ENCODE measurements at regions not wholly inside any gene's neighbourhood (a gene's known extent, or its start where the extent isn't known, plus 50 kb on each side); places are given as distances from the start of the nearest gene placed in this dataset.

DNA sequence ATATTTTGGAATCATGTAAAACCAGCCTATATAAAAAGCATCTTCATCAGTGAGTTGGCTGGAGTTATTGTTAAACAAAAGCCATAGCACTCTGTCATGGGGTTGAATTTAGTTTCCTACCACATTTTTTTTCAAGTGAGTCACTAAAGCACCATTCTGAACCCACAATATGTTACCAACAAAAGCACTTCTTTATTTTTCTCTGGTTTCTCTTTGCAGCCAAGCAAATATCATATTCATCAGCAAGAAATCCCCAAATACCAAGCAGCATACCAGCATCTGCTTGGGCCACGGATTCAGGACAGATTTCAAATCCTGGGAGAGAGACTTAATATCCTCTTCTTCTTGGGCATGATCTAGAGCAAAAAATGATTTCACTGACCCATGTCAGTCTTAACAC lies 441.4 kb downstream of the BCKDHB start (continued):
- TF ChIP-seq, protein P1, sequence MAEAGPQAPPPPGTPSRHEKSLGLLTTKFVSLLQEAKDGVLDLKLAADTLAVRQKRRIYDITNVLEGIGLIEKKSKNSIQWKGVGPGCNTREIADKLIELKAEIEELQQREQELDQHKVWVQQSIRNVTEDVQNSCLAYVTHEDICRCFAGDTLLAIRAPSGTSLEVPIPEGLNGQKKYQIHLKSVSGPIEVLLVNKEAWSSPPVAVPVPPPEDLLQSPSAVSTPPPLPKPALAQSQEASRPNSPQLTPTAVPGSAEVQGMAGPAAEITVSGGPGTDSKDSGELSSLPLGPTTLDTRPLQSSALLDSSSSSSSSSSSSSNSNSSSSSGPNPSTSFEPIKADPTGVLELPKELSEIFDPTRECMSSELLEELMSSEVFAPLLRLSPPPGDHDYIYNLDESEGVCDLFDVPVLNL (IDR thresholded peaks at IDR 0.05; ENCODE audit: low read depth, low read length): no peak
- TF ChIP-seq FOXM1 (IDR thresholded peaks at IDR 0.05; ENCODE audit: low read depth, low read length): no peak
- TF ChIP-seq MEF2B (IDR thresholded peaks at IDR 0.05; ENCODE audit: partially characterized antibody, poor library complexity, severe bottlenecking): no peak
- TF ChIP-seq TAF1 (IDR thresholded peaks at IDR 0.05; ENCODE audit: borderline replicate concordance, low read depth, low read length): no peak
- no peak for TF ChIP-seq ZNF274 (IDR thresholded peaks at IDR 0.05; ENCODE audit: insufficient read depth, insufficient read length)
- TF ChIP-seq ZNF24 (IDR thresholded peaks at IDR 0.05): 0 out of 2 replicates have a peak, but pooled peaks have one; percentile 20
- TF ChIP-seq FOS (IDR thresholded peaks at IDR 0.05; ENCODE audit: borderline replicate concordance, extremely low read depth, insufficient read length): no peak
- TF ChIP-seq TCF12 (IDR thresholded peaks at IDR 0.05; ENCODE audit: low read depth, low read length): no peak
- no peak for TF ChIP-seq ZNF217 (IDR thresholded peaks at IDR 0.05)
- TF ChIP-seq EP300 (IDR thresholded peaks at IDR 0.05; ENCODE audit: borderline replicate concordance in 1 of 2, control insufficient read depth in 1 of 2, low read depth in 2 of 2, low read length in 2 of 2): no peak
- TF ChIP-seq MXI1 (IDR thresholded peaks at IDR 0.05; ENCODE audit: low read depth, low read length): no peak
- TF ChIP-seq NR2C1 (IDR thresholded peaks at IDR 0.05): no peak
- no peak for TF ChIP-seq BRCA1 (IDR thresholded peaks at IDR 0.05; ENCODE audit: low read depth, low read length)
- TF ChIP-seq POU2F2 (IDR thresholded peaks at IDR 0.05; ENCODE audit: borderline replicate concordance, low read depth, low read length): no peak
- TF ChIP-seq, protein P2, sequence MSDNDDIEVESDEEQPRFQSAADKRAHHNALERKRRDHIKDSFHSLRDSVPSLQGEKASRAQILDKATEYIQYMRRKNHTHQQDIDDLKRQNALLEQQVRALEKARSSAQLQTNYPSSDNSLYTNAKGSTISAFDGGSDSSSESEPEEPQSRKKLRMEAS (IDR thresholded peaks at IDR 0.05; ENCODE audit: low read depth, low read length): no peak
- no peak for TF ChIP-seq ETV6 (conservative IDR thresholded peaks at IDR 0.05 in 1 of 2, IDR thresholded peaks at IDR 0.05 in 1 of 2; ENCODE audit: borderline replicate concordance in 1 of 2, low read depth in 1 of 2)
- TF ChIP-seq BACH1 (IDR thresholded peaks at IDR 0.05; ENCODE audit: borderline replicate concordance): no peak
- TF ChIP-seq IKZF2 (IDR thresholded peaks at IDR 0.05): peak; percentile 12 to 33; a peak in 2 of 4 replicates
- TF ChIP-seq CREB1 (IDR thresholded peaks at IDR 0.05; ENCODE audit: low read depth): no peak
- no peak for TF ChIP-seq NRF1 (conservative IDR thresholded peaks at IDR 0.05; ENCODE audit: low read depth, low read length)
- TF ChIP-seq ZNF207 (IDR thresholded peaks at IDR 0.05; ENCODE audit: borderline replicate concordance): no peak
- no peak for TF ChIP-seq EED (IDR thresholded peaks at IDR 0.05; ENCODE audit: low read depth)
- TF ChIP-seq NFYB (IDR thresholded peaks at IDR 0.05; ENCODE audit: insufficient read depth, low read depth, low read length): no peak
- TF ChIP-seq MTA2 (IDR thresholded peaks at IDR 0.05; ENCODE audit: low read depth): peak; percentile 44; the same call in 1 of the 2 replicates
- TF ChIP-seq IKZF1 (conservative IDR thresholded peaks at IDR 0.05): peak; percentile 33
- TF ChIP-seq, protein P3, sequence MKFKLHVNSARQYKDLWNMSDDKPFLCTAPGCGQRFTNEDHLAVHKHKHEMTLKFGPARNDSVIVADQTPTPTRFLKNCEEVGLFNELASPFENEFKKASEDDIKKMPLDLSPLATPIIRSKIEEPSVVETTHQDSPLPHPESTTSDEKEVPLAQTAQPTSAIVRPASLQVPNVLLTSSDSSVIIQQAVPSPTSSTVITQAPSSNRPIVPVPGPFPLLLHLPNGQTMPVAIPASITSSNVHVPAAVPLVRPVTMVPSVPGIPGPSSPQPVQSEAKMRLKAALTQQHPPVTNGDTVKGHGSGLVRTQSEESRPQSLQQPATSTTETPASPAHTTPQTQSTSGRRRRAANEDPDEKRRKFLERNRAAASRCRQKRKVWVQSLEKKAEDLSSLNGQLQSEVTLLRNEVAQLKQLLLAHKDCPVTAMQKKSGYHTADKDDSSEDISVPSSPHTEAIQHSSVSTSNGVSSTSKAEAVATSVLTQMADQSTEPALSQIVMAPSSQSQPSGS (IDR thresholded peaks at IDR 0.05; ENCODE audit: low read length): no peak
- no peak for TF ChIP-seq SIX5 (IDR thresholded peaks at IDR 0.05; ENCODE audit: low read depth, low read length, severe bottlenecking)
- no peak for TF ChIP-seq ATF7 (IDR thresholded peaks at IDR 0.05; ENCODE audit: low read depth)
- TF ChIP-seq MTA3 (IDR thresholded peaks at IDR 0.05; ENCODE audit: borderline replicate concordance, low read length): no peak
- TF ChIP-seq SREBF1 (IDR thresholded peaks at IDR 0.05; ENCODE audit: low read length): no peak
